ENCODE measurements at regions not wholly inside any gene's neighbourhood (a gene's known extent, or its start where the extent isn't known, plus 50 kb on each side); places are given as distances from the start of the nearest gene placed in this dataset.

- no peak for DNase-seq (ENCODE audit: low read depth in 3 of 3)
These were observed 236.6 kb upstream of the FBXL7 start for GRCh38 chr5:15263406-15263805.

- DNase-seq (ENCODE audit: low read depth in 3 of 3), result no peak
These were observed 238.5 kb upstream of the FBXL7 start for GRCh38 chr5:15261269-15261995.

GRCh38 chr5:15260356-15261268 lies 239.4 kb upstream of the FBXL7 start:
- no peak for DNase-seq (ENCODE audit: low read depth in 3 of 3)

- no peak for DNase-seq (ENCODE audit: low read depth in 3 of 3)
These were observed 243.5 kb upstream of the FBXL7 start for GRCh38 chr5:15256485-15256884.

GRCh38 chr5:15255576-15255975 lies 244.4 kb upstream of the FBXL7 start:
- DNase-seq (ENCODE audit: low read depth in 3 of 3), result no peak

- no peak for DNase-seq (ENCODE audit: low read depth in 3 of 3)
These were observed 245.4 kb upstream of the FBXL7 start for GRCh38 chr5:15254607-15255006.

GRCh38 chr5:15252331-15252730 lies 247.6 kb upstream of the FBXL7 start:
- no peak for DNase-seq (ENCODE audit: low read depth in 3 of 3)

GRCh38 chr5:15249152-15249551 lies 250.8 kb upstream of the FBXL7 start:
- no peak for DNase-seq (ENCODE audit: low read depth in 3 of 3)

- no peak for DNase-seq (ENCODE audit: low read depth in 3 of 3)
These were observed 251.2 kb upstream of the FBXL7 start for GRCh38 chr5:15248731-15249130.

GRCh38 chr5:15245913-15246312 lies 254.1 kb upstream of the FBXL7 start:
- DNase-seq (ENCODE audit: low read depth in 3 of 3), result no peak

- no peak for DNase-seq (ENCODE audit: low read depth in 3 of 3)
These were observed 256.5 kb upstream of the FBXL7 start for GRCh38 chr5:15243301-15244020.

- no peak for DNase-seq (ENCODE audit: low read depth in 3 of 3)
These were observed 258.7 kb upstream of the FBXL7 start for GRCh38 chr5:15241216-15241821.

- no peak for DNase-seq (ENCODE audit: low read depth in 3 of 3)
These were observed 262.0 kb upstream of the FBXL7 start for GRCh38 chr5:15238006-15238405.

GRCh38 chr5:15236911-15237508 lies 263.0 kb upstream of the FBXL7 start:
- DNase-seq (ENCODE audit: low read depth in 3 of 3), result no peak

GRCh38 chr5:15234911-15235310 lies 265.1 kb upstream of the FBXL7 start:
- no peak for DNase-seq (ENCODE audit: low read depth in 3 of 3)

- DNase-seq (ENCODE audit: low read depth in 3 of 3), result no peak
These were observed 265.6 kb upstream of the FBXL7 start for GRCh38 chr5:15234366-15234765.

GRCh38 chr5:15233566-15233965 lies 266.4 kb upstream of the FBXL7 start:
- no peak for DNase-seq (ENCODE audit: low read depth in 3 of 3)

GRCh38 chr5:15222156-15222555 lies 277.8 kb upstream of the FBXL7 start:
- DNase-seq (ENCODE audit: low read depth in 3 of 3), result no peak

- no peak for DNase-seq (ENCODE audit: low read depth in 3 of 3)
These were observed 279.3 kb upstream of the FBXL7 start for GRCh38 chr5:15220642-15221173.

GRCh38 chr5:15215056-15215455 lies 284.9 kb upstream of the FBXL7 start:
- DNase-seq (ENCODE audit: low read depth in 3 of 3), result no peak

- no peak for DNase-seq (ENCODE audit: low read depth in 3 of 3)
These were observed 286.0 kb upstream of the FBXL7 start for GRCh38 chr5:15214010-15214409.

Data from stimulated activated CD4-positive, alpha-beta T cell treated with anti-CD3 and anti-CD28 coated beads, TNF-alpha, amount 100 ng/mL, for 24 hours (primary cell).